UCSD-AML1 (cell line): ENCODE measurements at regions not wholly inside any gene's neighbourhood (a gene's known extent, or its start where the extent isn't known, plus 50 kb on each side); places are given as distances from the start of the nearest gene placed in this dataset.

Experiments
- DNase-seq: peaks from one replicate; lab custom pipeline; 2025; ENCODE audit not compliant: unreplicated experiment; lab: John Stamatoyannopoulos, UW

GRCh38 chr14:58697930-58698642 is 60.3 kb downstream of the DACT1 start:
- no peak for DNase-seq

DNA sequence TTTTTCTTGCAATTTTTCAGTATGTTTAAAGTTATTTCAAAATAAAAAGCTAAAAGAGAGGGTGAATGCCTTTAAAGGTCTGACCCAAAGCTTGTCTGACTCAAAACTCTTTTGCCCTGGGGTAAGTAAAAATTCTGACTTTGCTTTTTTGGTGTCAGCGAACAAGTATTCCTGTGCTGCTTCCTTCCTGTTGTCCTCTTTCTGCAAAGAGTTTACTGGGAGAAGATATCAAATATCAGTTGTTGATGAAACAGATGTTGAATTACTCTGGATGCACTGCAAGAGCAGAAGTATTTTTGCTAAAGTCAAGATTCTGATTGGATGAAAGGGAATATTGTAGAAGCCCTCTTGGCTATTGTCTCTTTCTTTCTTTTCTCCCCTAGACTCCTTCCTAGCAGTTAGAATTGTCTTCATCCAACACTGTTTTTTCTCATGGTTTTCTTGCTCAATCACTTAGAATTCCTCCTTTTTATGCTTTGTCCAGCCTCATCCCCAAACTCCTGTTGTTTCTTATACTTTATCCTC is 62.0 kb downstream of the DACT1 start:
- no peak for DNase-seq

GRCh38 chr14:58701156-58701555 is 63.4 kb downstream of the DACT1 start:
- DNase-seq, result no peak

DNA sequence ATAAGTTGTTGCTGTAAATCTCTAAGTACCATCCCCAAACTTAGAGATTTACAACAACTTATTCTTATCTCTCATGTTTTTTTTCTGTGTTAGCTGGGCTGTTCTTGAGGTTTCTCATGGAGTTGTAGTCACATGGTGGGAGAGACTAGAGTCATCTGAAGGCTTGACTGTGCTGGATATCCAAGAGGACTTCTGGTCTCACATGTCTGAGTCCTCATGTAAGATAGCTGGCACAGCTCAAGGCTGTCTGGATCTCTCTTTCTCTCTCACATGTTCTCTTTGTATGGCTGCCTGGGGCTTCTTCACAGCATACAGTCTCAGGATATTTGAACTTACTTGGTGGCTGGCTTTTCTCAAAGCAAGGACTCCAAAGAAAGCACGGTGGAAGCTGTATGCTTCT is 63.8 kb downstream of the DACT1 start:
- DNase-seq, result no peak

DNA sequence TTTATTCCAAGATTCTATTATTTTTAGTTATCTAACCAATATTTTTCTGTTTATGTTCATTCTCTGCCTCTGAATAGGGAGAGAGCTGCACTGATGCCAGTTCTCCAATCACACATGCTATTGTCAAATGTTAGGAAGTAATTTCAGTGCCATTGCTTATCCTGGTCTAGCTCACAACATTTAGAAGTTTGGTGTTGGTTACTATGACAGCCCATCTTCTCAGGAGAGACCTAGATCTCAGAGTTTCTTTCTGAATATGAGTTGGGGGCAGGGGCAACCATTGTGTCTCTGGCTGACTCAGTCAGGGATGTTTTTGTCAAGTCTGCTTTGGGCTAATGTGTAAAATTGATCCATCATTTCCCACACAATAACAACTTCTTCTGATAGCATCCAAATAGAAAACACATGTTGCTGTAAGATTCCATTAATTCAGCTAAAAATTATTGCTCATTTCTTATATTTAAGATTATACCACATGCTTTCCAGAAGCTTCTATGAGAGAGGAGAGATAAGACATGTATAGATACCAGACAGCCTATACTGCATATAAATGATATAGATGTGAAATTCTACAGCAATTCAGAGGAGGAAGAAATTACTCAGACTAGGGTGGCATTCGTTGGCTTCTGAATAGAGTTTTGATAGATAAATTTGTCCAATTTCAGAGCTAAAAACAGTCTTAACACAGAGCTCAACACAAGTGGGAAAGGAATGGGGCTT is 64.8 kb downstream of the DACT1 start:
- no peak for DNase-seq

DNA sequence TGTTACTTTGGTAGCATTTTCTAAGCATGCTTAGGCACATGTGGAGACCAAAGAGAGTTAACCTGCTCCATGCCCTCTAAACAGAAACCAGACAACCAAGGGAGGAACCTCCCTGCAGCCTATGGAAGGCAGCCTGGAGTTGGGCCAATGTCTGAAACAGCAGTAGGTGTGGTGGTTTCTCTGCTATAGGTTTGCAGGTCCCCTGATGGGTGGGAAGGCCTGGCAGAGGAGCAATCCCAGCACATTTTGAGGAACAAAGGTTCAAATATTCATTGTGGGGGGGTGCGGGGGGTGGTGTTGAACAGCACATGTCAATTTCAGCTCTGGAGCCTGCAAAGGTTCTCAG is 65.4 kb downstream of the DACT1 start:
- DNase-seq, result no peak

GRCh38 chr14:58705066-58705465 is 67.3 kb downstream of the DACT1 start:
- no peak for DNase-seq

DNA sequence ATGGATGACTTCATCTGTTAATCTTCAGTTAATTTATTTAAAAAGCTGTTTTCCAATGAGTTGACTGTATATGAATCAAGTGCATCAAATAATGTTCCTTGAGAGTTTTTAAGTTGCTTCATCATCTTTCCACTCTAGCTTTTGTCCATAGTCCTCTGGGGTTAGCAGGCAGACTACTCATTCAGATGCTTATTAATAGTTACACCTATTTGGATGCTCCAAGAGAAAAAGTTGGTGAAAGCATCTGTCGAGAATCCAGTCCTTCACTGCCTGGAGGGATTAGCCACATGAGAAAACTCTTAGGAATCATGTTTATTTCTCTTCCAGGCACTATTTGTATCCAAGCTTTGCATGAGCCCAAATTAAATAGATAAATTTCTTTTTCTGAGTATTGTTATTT is 70.2 kb downstream of the DACT1 start:
- no peak for DNase-seq

DNA sequence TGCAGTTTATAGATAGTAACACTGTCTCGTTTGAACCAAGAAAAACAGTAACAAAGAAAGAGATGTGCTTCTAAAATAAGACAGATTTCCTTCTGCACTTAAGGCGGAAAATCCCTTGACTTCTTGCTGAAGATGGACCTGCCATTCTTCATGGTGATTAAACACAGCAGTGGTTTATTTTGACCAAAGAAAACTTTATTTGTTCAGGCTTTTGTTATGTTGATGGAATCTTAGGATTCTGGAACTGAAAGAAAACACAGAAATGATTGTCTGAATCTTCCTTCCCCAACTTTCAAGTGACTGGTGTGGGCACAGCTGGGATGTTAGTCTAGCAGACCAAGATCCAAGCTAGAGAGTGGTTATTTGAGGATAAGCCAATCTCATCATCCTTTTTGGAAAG is 72.2 kb downstream of the DACT1 start:
- DNase-seq, result no peak

GRCh38 chr14:58711382-58711781 is 73.6 kb downstream of the DACT1 start:
- no peak for DNase-seq

DNA sequence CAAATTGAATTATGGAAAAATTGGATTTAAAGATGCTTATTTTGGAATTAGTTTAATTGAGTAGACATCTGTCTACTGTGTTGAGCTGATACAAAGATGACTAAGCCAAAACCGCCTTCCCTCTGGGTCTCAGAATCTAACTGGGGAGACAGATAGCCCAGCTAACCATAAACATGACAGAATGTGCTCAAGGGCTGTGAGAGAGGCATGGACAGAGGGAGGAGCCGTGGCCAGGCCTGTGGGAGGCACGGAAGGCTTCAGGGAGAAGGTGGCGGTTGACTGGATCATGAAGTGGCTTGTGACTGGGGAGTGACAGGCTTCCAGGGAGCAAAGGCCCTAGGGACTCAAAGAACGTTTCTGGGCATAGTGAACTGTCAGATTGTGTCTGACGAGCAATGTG is 74.6 kb downstream of the DACT1 start:
- DNase-seq, result no peak

DNA sequence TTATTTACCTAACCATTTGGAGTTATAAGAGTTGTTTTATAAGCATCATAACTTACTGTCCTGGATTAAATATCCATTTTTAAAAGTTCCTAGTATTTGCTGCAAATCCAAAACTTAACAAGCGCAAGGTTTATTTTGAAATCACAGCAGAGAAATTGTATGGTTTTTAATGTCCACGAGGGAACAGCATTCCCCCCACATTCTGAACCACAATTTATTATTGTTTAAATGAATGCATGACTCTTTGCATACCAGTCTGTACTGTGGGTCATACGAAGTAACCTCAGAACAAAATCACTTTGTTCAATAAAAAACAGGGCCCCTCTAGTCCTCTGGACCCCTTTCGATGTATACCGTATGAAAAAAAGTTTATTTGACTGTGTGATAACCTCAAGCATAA is 75.9 kb downstream of the DACT1 start:
- no peak for DNase-seq

DNA sequence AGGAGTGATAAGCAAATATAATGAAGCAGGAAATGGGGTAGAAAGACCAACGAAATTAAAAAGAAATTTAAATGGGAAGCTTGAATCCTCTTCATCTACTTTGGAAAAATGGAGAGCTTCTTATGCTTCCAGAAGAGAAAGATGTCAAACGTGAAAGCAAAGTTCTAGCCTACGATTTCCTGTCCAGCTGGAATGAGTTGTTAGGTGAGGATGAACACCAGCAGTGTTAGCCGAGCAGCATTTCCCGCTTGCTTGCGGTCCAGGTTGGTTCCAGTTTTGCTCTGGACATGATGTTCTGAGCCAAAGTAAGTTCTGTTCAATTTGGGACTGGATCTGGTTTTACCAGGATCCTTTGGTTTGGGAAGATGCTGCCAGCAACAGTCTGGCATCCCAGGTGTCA is 78.9 kb downstream of the DACT1 start:
- no peak for DNase-seq

DNA sequence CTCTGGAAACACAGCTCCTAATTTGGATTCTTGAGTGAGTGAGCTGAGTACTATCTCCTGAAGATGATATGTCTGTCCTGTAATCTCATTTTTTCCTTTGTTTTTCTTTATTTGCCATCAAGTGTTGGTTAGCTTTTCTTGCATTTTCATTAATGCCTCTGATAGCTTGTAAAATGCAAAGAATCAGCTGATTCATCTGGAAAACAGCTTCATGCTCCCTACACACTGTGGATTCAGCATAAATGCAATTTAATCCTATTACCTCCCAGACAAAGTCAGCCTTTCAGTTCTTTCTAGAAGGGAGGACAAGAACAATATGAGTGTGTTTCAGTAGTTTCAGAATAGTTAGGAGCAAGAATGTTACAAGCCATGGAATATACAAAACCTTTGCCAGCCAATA is 79.4 kb downstream of the DACT1 start:
- DNase-seq, result no peak

GRCh38 chr14:58717813-58718212 is 80.1 kb downstream of the DACT1 start:
- no peak for DNase-seq

DNA sequence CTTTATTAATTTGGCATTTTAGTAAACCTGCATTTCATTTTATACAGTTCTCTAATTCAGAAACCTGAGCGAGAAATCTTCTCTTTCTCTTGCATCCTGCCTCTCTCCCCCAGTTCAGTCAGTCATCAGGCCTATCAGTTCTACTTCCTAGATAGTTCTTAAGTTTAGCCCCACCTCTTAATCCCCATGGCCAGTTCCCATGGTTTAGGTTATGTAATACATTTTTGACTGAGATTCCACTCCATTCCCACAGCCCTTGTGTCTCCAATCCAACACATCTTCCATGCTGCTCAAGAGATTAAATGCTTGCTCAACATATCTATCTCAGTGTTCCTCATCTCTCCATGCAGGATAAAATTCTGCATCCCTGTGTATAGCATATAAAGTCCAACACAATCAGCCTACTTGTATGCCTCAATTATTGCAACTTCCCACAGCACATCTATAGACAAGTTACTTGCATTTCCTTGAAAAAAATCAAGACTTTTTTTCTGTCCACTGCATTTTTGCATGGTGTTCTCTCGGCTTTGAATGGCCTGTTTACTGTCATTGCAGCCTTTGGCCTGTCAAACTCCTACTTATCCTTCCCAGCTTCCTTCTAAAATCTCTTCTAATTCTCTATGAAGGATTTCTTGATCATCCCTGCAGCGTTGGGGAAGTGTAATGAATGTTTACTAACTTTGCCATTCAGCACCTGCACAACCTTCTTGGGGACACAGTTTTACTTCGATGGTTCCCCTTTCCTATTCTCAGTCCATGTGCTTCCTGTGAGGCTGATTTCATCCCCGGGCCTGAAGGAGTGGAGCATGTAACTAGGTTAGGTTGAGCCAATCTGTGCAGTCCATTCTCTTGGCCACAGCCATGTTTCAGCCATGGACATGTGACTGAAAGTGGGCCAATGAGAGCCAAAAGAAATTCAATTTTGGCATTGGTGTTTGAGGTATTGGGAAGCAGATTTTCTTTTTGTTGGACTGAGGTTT is 80.8 kb downstream of the DACT1 start:
- DNase-seq, result no peak

- no peak for DNase-seq
Measured at GRCh38 chr14:58721723-58722122, 84.0 kb downstream of the DACT1 start.

DNA sequence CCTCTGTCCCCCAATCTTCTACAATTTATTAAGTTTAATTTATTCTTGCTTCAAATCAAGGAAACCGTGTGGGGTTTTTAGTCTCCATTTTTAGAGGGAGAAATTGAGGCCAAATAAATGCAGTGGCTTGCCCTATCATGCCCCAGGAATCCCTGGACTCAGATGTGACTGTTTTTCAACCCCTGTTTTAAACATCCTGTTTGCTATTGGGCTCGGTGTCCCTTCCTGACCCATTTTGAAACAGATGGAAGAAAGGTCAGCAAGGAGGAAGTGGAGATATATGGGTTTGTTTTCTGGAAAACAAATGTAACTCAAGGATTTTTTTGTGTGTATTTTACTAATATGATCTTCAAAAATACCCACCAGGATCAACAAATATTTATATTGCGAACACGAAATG is 84.7 kb downstream of the DACT1 start:
- DNase-seq, result no peak

DNA sequence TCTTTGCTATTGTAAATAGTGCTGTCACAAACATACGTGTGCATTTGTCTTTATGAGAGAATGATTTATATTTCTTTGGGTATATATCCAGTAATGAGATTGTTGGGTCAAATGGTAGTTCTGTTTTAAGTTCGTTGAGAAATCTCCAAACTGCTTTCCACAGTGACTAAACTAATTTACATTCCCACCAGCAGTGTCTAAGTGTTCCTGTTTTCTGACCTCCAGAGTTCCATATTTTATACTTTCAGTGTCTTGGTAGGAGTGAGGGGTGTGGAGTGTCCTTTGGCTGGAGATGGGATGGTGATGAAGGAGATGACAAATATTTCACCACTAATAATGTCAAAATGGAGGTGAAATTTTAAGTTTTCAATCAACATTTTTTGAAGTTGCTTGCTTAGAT is 86.4 kb downstream of the DACT1 start:
- no peak for DNase-seq

DNA sequence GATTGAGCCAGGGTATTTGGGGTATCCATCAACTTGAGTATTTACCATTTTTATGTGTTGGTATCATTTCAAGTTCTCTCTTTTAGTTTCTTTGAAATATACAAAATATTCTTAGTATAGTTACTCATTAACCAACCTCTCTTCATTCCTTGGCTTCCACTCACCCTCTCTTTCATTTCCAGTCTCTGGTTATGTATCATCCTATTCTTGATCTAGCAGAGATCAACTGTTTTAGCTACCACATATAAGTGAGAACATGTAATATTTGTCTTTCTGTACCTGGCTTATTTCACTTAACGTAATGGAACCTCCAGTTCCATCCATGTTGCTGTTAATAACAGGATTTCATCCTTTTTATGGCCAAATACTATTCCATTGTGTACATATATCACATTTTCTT is 86.9 kb downstream of the DACT1 start:
- no peak for DNase-seq

DNA sequence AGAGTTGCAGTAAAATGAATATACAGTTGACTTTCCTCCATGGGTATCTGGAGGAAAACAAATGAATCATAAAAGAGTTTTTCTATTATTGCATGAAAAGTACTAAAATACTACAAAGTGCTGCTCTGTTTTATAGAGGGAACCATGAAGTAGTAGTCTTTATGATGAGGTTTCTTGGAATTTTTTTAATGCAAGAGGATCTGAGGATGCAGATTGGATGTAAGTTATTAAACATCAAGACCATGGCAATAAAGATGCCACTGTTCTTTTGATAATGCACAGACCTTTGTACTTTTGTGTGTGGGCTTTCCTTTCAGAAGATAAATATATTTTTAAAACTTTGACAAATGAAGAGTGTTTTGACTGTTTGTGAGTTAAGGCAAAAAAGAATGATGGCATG is 87.5 kb downstream of the DACT1 start:
- no peak for DNase-seq

GRCh38 chr14:58725871-58726270 is 88.1 kb downstream of the DACT1 start:
- DNase-seq, result no peak
